ENCODE measurements at regions not wholly inside any gene's neighbourhood (a gene's known extent, or its start where the extent isn't known, plus 50 kb on each side); places are given as distances from the start of the nearest gene placed in this dataset.

DNA sequence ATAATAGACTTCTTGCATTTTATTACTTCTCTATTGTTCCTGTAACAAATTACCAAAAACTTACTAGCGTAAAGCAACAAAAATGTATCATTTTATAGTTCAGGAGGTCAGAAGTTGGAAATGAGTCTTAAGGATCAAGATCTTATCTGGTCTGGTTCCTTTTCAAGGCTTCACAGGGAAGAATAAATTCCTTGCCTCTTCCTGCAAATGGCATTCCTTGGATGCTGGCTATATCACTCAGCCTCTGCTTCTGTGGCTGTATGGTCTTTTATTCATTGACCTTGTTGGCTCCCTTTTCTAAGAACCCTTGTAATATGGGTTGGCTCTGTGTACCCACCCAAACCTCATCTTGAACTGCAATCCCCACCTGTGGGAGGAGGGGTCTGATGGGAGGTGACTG is 478.4 kb upstream of the THBS1 start:
- Histone ChIP-seq H3K27ac (ENCODE audit: low read length) (no peak overlapping the region), H3K4me3 (ENCODE audit: low read depth in 2 of 2, low read length in 2 of 2) (no peak overlapping the region), H3K9me3 (ENCODE audit: control insufficient read depth, insufficient read depth, low read depth, low read length) (no peaks in the 10 kb centered on the region), H3K4me1 (ENCODE audit: control insufficient read depth, insufficient read depth, low read length) (no peaks in the 10 kb centered on the region), H3K36me3 (ENCODE audit: control insufficient read depth, insufficient read depth, low read length) (no peaks in the 10 kb centered on the region), H3K27me3 (ENCODE audit: control insufficient read depth, insufficient read depth, low read length) (no peaks in the 10 kb centered on the region)
- DNase-seq (ENCODE audit: low read depth, low spot score) (no peak), ATAC-seq (no peak)
- no TSS peak for BruUV-seq (replicated peaks)
- in situ Hi-C loops (cut with HindIII; ENCODE audit: low pct_unique_long_range_greater_than_20kb, low sequenced_read_pairs) (no loop called here), intact Hi-C loops (cut with micrococcal nuclease; ENCODE audit: unreplicated experiment) (no loop called here)
- POLR2A ChIA-PET = no interaction called here
- TF ChIP-seq CTCF (IDR thresholded peaks at IDR 0.05) (no peak), TCF7L2 (IDR thresholded peaks at IDR 0.05; ENCODE audit: low read depth, low read length) (no peak), POLR2AphosphoS5 (IDR thresholded peaks at IDR 0.05; ENCODE audit: low read depth, low read length) (no peak), SIN3A (IDR thresholded peaks at IDR 0.05; ENCODE audit: borderline replicate concordance, insufficient read depth, low read depth, low read length) (no peak), REST (IDR thresholded peaks at IDR 0.05; ENCODE audit: insufficient read depth in 1 of 2, low read depth in 2 of 2, low read length in 1 of 2) (no peak)
- CTCF ChIA-PET = no interaction called here

- Histone ChIP-seq H3K4me1 (ENCODE audit: control insufficient read depth, insufficient read depth, low read length) (no peaks in the 10 kb centered on the region), H3K4me3 (ENCODE audit: low read depth in 2 of 2, low read length in 2 of 2) (no peak overlapping the region), H3K27me3 (ENCODE audit: control insufficient read depth, insufficient read depth, low read length) (no peaks in the 10 kb centered on the region), H3K9me3 (ENCODE audit: control insufficient read depth, insufficient read depth, low read depth, low read length) (no peaks in the 10 kb centered on the region), H3K27ac (ENCODE audit: low read length) (no peak overlapping the region), H3K36me3 (ENCODE audit: control insufficient read depth, insufficient read depth, low read length) (no peaks in the 10 kb centered on the region)
- TF ChIP-seq CTCF (IDR thresholded peaks at IDR 0.05) (no peak), TCF7L2 (IDR thresholded peaks at IDR 0.05; ENCODE audit: low read depth, low read length) (no peak), POLR2AphosphoS5 (IDR thresholded peaks at IDR 0.05; ENCODE audit: low read depth, low read length) (no peak), SIN3A (IDR thresholded peaks at IDR 0.05; ENCODE audit: borderline replicate concordance, insufficient read depth, low read depth, low read length) (no peak), REST (IDR thresholded peaks at IDR 0.05; ENCODE audit: insufficient read depth in 1 of 2, low read depth in 2 of 2, low read length in 1 of 2) (no peak)
- intact Hi-C loops (cut with micrococcal nuclease; ENCODE audit: unreplicated experiment) = no loop called here
- DNase-seq (ENCODE audit: low read depth, low spot score) (no peak), ATAC-seq (no peak)
- BruUV-seq (replicated peaks) = no TSS peak
- POLR2A ChIA-PET = no interaction called here
- in situ Hi-C loops (cut with HindIII; ENCODE audit: low pct_unique_long_range_greater_than_20kb, low sequenced_read_pairs) = no loop called here
- CTCF ChIA-PET = no interaction called here
Measured at GRCh38 chr15:39106950-39107349, 473.9 kb upstream of the THBS1 start.

Measured in Panc1 (cell line).